HUES64 (cell line): ENCODE measurements at regions not wholly inside any gene's neighbourhood (a gene's known extent, or its start where the extent isn't known, plus 50 kb on each side); places are given as distances from the start of the nearest gene placed in this dataset.

Experiments
- H3K27ac ChIP-seq: 2 replicates; pipeline ENCODE4 v1.7.0; 2013; ENCODE audit warnings: low read depth, low read length, inconsistent platforms
- H3K27me3 ChIP-seq: 2 replicates; pipeline ENCODE4 v1.6.1; 2013; ENCODE audit warnings: mild to moderate bottlenecking, low read length; ENCODE audit not compliant: insufficient read depth
- H3K36me3 ChIP-seq: 2 replicates; pipeline ENCODE4 v1.6.1; 2013; ENCODE audit warnings: mild to moderate bottlenecking, low read length; ENCODE audit not compliant: insufficient read depth
- H3K4me1 ChIP-seq: 2 replicates; pipeline ENCODE4 v1.6.1; 2013; ENCODE audit warnings: mild to moderate bottlenecking, low read length, moderate library complexity; ENCODE audit not compliant: insufficient read depth
- H3K4me3 ChIP-seq: 2 replicates; pipeline ENCODE4 v1.5.1; 2013; ENCODE audit warnings: mild to moderate bottlenecking, low read length, moderate library complexity
- H3K9ac ChIP-seq: 2 replicates; pipeline ENCODE4 v1.6.1; 2013; ENCODE audit warnings: mild to moderate bottlenecking, low read depth, low read length
- H3K9me3 ChIP-seq: 2 replicates; pipeline ENCODE4 v1.6.1; 2013; ENCODE audit warnings: low read depth, low read length; ENCODE audit not compliant: insufficient read depth
- WGBS: fragments of 150-250, 120-280 bp; methylation state at CpG from one replicate; pipeline ENCODE4 v1.1.7; 2013; ENCODE audit warnings: missing lambda C conversion rate; 5-methylcytosine and 5-hydroxymethylcytosine counted together

GRCh38 chr1:219401724-219402625 lies 210.9 kb downstream of the ZC3H11B start:
- H3K27ac ChIP-seq: no peak overlapping the region
- no peaks in the 10 kb centered on the region for H3K27me3 ChIP-seq
- H3K36me3 ChIP-seq: no peaks in the 10 kb centered on the region
- H3K4me3 ChIP-seq: no peak overlapping the region
- no peaks in the 10 kb centered on the region for H3K9me3 ChIP-seq
- H3K4me1 ChIP-seq: 0 out of 2 replicates have a peak, but pooled peaks cover 8% of the 10 kb centered on the region
- no peak overlapping the region for H3K9ac ChIP-seq

GRCh38 chr1:219399446-219399845 lies 213.5 kb downstream of the ZC3H11B start:
- Histone ChIP-seq H3K27me3 (no peaks in the 10 kb centered on the region), H3K9me3 (peaks cover 3% of the 10 kb centered on the region; the same call in 1 of the 2 replicates), H3K4me1 (no peaks in the 10 kb centered on the region), H3K4me3 (no peak overlapping the region), H3K36me3 (no peaks in the 10 kb centered on the region), H3K27ac (no peak overlapping the region), H3K9ac (no peak overlapping the region)
- 91% methylated on average over 5 of the region's 5 CpGs for WGBS

DNA sequence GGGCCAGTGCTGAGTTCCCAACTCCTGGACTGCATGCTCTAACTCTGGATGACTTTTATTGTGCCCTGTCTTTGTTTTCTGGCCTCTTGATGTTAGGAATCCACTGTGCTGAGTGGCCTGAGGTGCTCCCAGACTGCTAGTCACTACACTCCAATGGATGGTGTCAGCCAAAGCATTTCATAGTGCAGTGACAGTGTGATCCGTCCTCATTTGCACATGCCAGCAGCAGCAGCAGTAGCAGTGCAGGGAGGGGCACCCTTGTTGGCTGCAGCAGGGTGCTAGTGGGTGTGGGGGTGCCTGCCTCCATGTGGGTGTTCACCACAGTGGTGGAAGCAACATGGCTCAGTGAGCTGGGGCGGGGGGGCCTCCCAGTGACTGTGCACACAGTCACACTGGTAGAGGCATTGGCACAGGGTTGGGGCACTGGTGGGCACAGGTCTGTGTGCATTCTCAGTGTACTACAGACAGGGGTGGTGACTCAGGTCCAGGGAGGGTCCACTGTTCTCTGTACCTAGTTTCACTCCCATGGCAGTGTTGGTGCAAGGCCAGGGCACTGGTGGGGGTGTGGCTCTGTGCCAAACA lies 214.0 kb downstream of the ZC3H11B start:
- 87% methylated on average over 2 of the region's 2 CpGs for WGBS
- H3K27ac ChIP-seq: no peak overlapping the region
- H3K27me3 ChIP-seq: no peaks in the 10 kb centered on the region
- H3K9me3 ChIP-seq: peaks cover 3% of the 10 kb centered on the region; the same call in 1 of the 2 replicates
- no peak overlapping the region for H3K4me3 ChIP-seq
- no peak overlapping the region for H3K9ac ChIP-seq
- H3K36me3 ChIP-seq: no peaks in the 10 kb centered on the region
- no peaks in the 10 kb centered on the region for H3K4me1 ChIP-seq

DNA sequence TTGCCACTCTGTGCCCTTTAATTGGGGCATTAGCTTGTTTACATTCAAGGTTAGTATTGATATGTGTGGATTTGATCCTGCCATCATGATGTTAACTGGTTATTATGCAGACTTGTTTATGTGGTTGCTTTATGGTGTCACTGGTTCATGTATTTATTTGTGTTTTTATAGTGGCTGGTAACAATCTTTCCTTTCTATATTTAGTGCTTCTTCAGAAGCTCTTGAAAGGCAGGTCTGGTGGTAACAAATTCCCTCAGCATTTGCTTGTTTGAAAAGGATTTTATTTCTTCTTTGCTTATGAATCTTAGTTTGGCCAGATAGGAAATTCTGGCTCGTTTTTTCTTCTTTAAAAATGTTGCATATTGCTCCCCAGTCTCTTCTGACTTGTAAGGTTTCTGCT lies 215.4 kb downstream of the ZC3H11B start:
- Histone ChIP-seq H3K4me3 (no peak overlapping the region), H3K27ac (no peak overlapping the region), H3K27me3 (no peaks in the 10 kb centered on the region), H3K36me3 (no peaks in the 10 kb centered on the region), H3K4me1 (no peaks in the 10 kb centered on the region), H3K9me3 (peaks cover 3% of the 10 kb centered on the region; the same call in 1 of the 2 replicates), H3K9ac (no peak overlapping the region)
- 87% methylated on average over 1 of the region's 1 CpG for WGBS

DNA sequence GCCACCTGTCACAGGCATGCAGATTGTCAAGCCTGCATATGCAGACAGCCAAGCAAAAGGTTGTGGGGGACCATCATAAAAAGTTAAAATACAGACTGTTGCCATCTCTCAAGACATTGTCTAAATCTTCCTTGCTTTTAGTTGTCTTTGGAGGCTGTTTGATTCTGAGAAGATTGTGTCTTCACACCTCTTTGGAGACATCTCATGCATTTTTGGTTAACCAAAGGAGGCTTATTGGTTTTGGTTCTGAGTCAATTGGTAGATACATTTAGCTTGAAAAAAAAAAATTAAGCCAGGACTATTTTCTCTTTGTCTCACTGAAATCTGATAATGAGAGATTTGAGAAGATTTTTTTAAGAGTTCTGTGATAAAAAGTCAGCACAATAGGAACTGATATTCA lies 217.6 kb downstream of the LYPLAL1 start:
- H3K4me3 ChIP-seq: no peak overlapping the region
- no peak overlapping the region for H3K27ac ChIP-seq
- no peaks in the 10 kb centered on the region for H3K36me3 ChIP-seq
- no peaks in the 10 kb centered on the region for H3K9me3 ChIP-seq
- no peaks in the 10 kb centered on the region for H3K27me3 ChIP-seq
- H3K4me1 ChIP-seq: no peaks in the 10 kb centered on the region
- no peak overlapping the region for H3K9ac ChIP-seq

GRCh38 chr1:219387211-219387610 lies 213.5 kb downstream of the LYPLAL1 start:
- H3K36me3 ChIP-seq: no peaks in the 10 kb centered on the region
- H3K27ac ChIP-seq: no peak overlapping the region
- no peaks in the 10 kb centered on the region for H3K27me3 ChIP-seq
- no peaks in the 10 kb centered on the region for H3K9me3 ChIP-seq
- 93% methylated on average over 1 of the region's 1 CpG for WGBS
- H3K9ac ChIP-seq: no peak overlapping the region
- H3K4me3 ChIP-seq: no peak overlapping the region
- H3K4me1 ChIP-seq: no peaks in the 10 kb centered on the region

DNA sequence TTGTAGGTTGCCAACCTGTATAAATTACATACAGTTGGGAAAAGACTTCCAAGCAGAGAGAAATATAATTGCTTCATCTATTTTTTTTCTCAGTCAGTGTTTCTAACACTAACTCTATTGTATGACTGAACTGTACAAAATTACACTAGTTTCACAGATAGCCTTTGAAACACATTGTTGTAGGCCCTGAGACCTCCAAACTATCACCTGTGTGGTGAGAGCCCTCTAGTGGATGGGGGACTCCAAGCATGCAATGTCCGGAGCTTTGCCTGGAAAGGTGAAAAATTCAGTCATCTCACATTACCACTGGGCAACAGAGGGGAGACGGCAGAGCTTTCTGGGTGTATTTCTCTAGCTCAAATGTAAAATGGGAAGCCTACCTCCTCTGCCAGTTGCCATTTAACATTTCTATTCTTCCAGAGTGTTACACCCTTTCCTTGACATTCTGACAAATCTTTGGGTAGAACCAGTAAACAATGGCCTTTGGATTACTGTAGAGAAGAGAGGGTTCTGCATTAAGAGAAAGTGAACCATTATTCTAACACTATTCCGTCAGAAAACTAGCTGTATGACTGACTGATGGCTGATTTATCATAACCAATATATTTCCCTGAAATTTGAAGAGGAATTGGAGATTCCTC lies 212.2 kb downstream of the LYPLAL1 start:
- WGBS: 28% methylated on average over 2 of the region's 3 CpGs

GRCh38 chr1:219383281-219383680 lies 209.6 kb downstream of the LYPLAL1 start:
- no peak overlapping the region for H3K27ac ChIP-seq
- no peaks in the 10 kb centered on the region for H3K4me1 ChIP-seq
- no peaks in the 10 kb centered on the region for H3K27me3 ChIP-seq
- H3K36me3 ChIP-seq: no peaks in the 10 kb centered on the region
- H3K4me3 ChIP-seq: no peak overlapping the region
- H3K9me3 ChIP-seq: no peaks in the 10 kb centered on the region
- no peak overlapping the region for H3K9ac ChIP-seq

More for the DNA sequence above, 212.2 kb downstream of the LYPLAL1 start:
- H3K9me3 ChIP-seq: no peaks in the 10 kb centered on the region
- H3K9ac ChIP-seq: no peak overlapping the region
- H3K27me3 ChIP-seq: no peaks in the 10 kb centered on the region
- no peaks in the 10 kb centered on the region for H3K36me3 ChIP-seq
- H3K4me1 ChIP-seq: no peaks in the 10 kb centered on the region
- no peak overlapping the region for H3K27ac ChIP-seq
- no peak overlapping the region for H3K4me3 ChIP-seq

DNA sequence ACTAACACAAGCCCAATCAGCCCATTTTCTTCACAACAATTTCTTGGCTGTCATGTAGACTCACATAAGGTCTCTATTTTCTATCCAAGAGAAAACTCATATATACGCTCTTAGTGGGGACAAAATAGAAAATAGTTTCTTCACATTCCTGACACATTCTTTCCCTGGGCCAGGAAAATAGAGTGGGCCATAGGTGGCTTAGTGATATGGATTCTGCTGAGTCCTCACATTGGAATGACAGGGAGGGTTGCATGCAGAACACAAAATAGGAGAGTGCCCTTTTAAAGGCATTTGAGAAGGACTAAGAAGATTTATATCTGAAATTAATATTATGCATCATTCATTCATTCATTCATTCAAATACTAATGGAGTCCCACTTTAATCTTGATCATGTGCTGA lies 207.7 kb downstream of the LYPLAL1 start:
- no peaks in the 10 kb centered on the region for H3K36me3 ChIP-seq
- no peak overlapping the region for H3K27ac ChIP-seq
- WGBS: no CpG with 5 or more reads among the region's 1 CpG
- no peaks in the 10 kb centered on the region for H3K9me3 ChIP-seq
- no peaks in the 10 kb centered on the region for H3K4me1 ChIP-seq
- no peaks in the 10 kb centered on the region for H3K27me3 ChIP-seq
- no peak overlapping the region for H3K9ac ChIP-seq
- no peak overlapping the region for H3K4me3 ChIP-seq

DNA sequence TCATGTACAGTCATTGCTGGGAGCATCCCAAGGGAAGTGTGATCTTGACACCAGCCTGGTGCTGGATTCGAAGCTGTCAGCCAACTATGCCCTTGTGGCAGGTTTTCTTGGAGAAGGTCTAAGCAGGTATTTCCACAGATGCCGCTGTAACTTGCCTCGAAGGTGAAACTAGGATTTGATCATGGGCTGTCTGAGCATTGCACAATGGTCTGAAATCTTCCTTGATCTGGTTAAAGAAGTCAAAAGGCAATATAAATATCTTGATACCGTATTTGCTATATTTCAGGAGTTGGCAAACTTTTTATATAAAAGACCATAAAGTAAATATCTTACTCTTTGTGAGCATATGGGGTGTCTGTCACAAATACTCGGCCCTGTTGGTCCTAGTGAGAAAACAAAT lies 206.8 kb downstream of the LYPLAL1 start:
- WGBS: 72% methylated on average over 4 of the region's 5 CpGs
- Histone ChIP-seq H3K4me3 (no peak overlapping the region), H3K9ac (no peak overlapping the region), H3K27me3 (no peaks in the 10 kb centered on the region), H3K36me3 (no peaks in the 10 kb centered on the region), H3K4me1 (no peaks in the 10 kb centered on the region), H3K9me3 (no peaks in the 10 kb centered on the region), H3K27ac (no peak overlapping the region)

DNA sequence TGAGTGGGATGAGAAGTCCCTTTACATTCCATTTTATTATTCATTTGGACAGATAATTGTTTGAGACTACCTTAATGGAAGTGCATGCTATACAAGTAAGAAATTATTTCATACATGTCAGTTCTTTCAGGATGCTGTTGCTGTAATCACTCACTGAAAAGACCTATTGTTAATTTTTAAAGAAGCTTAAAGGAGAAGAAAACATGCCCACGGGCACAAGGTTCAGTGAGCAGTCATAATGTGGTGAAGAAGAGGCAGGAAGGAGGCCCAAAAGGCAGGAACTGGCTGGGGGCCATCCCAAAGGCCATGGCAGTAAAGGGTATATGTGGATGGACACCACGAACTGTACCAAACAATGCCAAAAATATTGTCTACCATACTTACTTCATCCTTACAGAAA lies 206.0 kb downstream of the LYPLAL1 start:
- Histone ChIP-seq H3K27me3 (no peaks in the 10 kb centered on the region), H3K4me3 (no peak overlapping the region), H3K9me3 (no peaks in the 10 kb centered on the region), H3K9ac (no peak overlapping the region), H3K4me1 (no peaks in the 10 kb centered on the region), H3K36me3 (no peaks in the 10 kb centered on the region), H3K27ac (no peak overlapping the region)
- WGBS: 83% methylated on average over 1 of the region's 2 CpGs
